GM23338 (cell line): ENCODE measurements at regions not wholly inside any gene's neighbourhood (a gene's known extent, or its start where the extent isn't known, plus 50 kb on each side); places are given as distances from the start of the nearest gene placed in this dataset.

ENCODE experiments used
- ATAC-seq: fragments of 200-7000 bp; cut with Tn5 transposase; 3 replicates; pipeline ENCODE4 v1.9.1; 2020
- DNase-seq: peaks from one replicate; pipeline ENCODE4 v3.0.0-alpha.2; 2015; ENCODE audit warnings: low spot score
- H2AFZ ChIP-seq: fragments of 200-600 bp; sonication (generic); 2 replicates; pipeline ENCODE4 v1.8.0; 2016; ENCODE audit warnings: antibody characterized with exemption, mild to moderate bottlenecking, moderate library complexity
- H3F3A ChIP-seq: fragments of 200-600 bp; sonication (generic); replicated peaks from 2 replicates; pipeline ENCODE4 v1.8.0; 2017; ENCODE audit warnings: antibody characterized with exemption, mixed run types, low read depth
- H3K27ac ChIP-seq: fragments of 200-600 bp; sonication (generic); 2 replicates; pipeline ENCODE4 v1.6.1; 2016; ENCODE audit warnings: low read depth
- H3K27me3 ChIP-seq: fragments of 200-600 bp; sonication (generic); 2 replicates; pipeline ENCODE4 v1.8.0; 2016; ENCODE audit warnings: mild to moderate bottlenecking, mixed run types, moderate library complexity; ENCODE audit not compliant: insufficient read depth
- H3K36me3 ChIP-seq: fragments of 200-600 bp; sonication (generic); 2 replicates; pipeline ENCODE4 v1.8.0; 2016; ENCODE audit warnings: mild to moderate bottlenecking; ENCODE audit not compliant: insufficient read depth
- H3K4me1 ChIP-seq: fragments of 200-600 bp; sonication (generic); 2 replicates; pipeline ENCODE4 v1.8.0; 2016; ENCODE audit warnings: mild to moderate bottlenecking, moderate library complexity; ENCODE audit not compliant: insufficient read depth
- H3K4me2 ChIP-seq: fragments of 200-600 bp; sonication (generic); 2 replicates; pipeline ENCODE4 v1.7.1; 2017; ENCODE audit warnings: mixed run types
- H3K4me3 ChIP-seq: fragments of 200-600 bp; sonication (generic); 2 replicates; pipeline ENCODE4 v1.6.1; 2016; ENCODE audit warnings: mixed run types
- H3K79me2 ChIP-seq: fragments of 200-600 bp; sonication (generic); replicated peaks from 2 replicates; pipeline ENCODE4 v1.8.0; 2017; ENCODE audit warnings: mild to moderate bottlenecking; ENCODE audit not compliant: insufficient read depth
- H3K9me2 ChIP-seq: fragments of 200-600 bp; sonication (generic); 2 replicates; pipeline ENCODE4 v1.8.0; 2017; ENCODE audit not compliant: insufficient read depth
- H4K20me1 ChIP-seq: fragments of 200-600 bp; sonication (generic); replicated peaks from 2 replicates; pipeline ENCODE4 v1.8.0; 2017; ENCODE audit warnings: mild to moderate bottlenecking; ENCODE audit not compliant: insufficient read depth
- H3K27ac Mint-ChIP-seq: 2 replicates; pipeline ENCODE4 v1.8.0; 2020; ENCODE audit warnings: inconsistent platforms, mild to moderate bottlenecking, moderate library complexity, mixed read lengths
- H3K27me3 Mint-ChIP-seq: 3 replicates; pipeline ENCODE4 v1.8.0; 2022; ENCODE audit warnings: low read depth, mild to moderate bottlenecking, moderate library complexity, mixed read lengths, inconsistent platforms; ENCODE audit not compliant: insufficient read depth, poor library complexity
- H3K36me3 Mint-ChIP-seq: 3 replicates; pipeline ENCODE4 v1.8.0; 2021; ENCODE audit warnings: low read depth, mild to moderate bottlenecking, inconsistent platforms, moderate library complexity, mixed read lengths
- H3K4me1 Mint-ChIP-seq: 3 replicates; pipeline ENCODE4 v1.8.0; 2020; ENCODE audit warnings: mild to moderate bottlenecking, inconsistent platforms, mixed read lengths
- H3K4me3 Mint-ChIP-seq: 3 replicates; pipeline ENCODE4 v1.8.0; 2021; ENCODE audit warnings: moderate library complexity, mild to moderate bottlenecking, inconsistent platforms, mixed read lengths
- H3K9me3 Mint-ChIP-seq: 3 replicates; pipeline ENCODE4 v1.8.0; 2020; ENCODE audit warnings: moderate library complexity, mild to moderate bottlenecking, inconsistent platforms, mixed read lengths
- CREB1 ChIP-seq: fragments of 250-450 bp; sonication (Bioruptor Pico); IDR thresholded peaks from 2 replicates; pipeline ENCODE4 v1.5.0; 2020; ENCODE audit warnings: low read depth, mild to moderate bottlenecking, moderate library complexity
- CTCF ChIP-seq, 2 experiments: fragments of 200-600 bp in 1 of 2; sonication (generic) in 1 of 2; conservative IDR thresholded peaks; 2 replicates each; pipeline versions ENCODE4 v1.5.1 to v1.6.1; 2016 to 2017; ENCODE audit warnings: antibody characterized with exemption in 2 of 2, low read depth in 2 of 2, mild to moderate bottlenecking in 2 of 2, moderate library complexity in 1 of 2
- ETS1 ChIP-seq: IDR thresholded peaks from 2 replicates; pipeline ENCODE4 v1.6.1; 2016; ENCODE audit warnings: antibody characterized with exemption
- EZH2 ChIP-seq: fragments of 200-600 bp; sonication (generic); IDR thresholded peaks from one replicate; pipeline ENCODE4 v1.8.0; 2017; ENCODE audit warnings: antibody characterized with exemption, mild to moderate bottlenecking, low read depth; ENCODE audit not compliant: unreplicated experiment
- EZH2phosphoT487 ChIP-seq: fragments of 200-600 bp; sonication (generic); IDR thresholded peaks from one replicate; pipeline ENCODE4 v1.8.1; 2018; ENCODE audit warnings: antibody characterized with exemption; ENCODE audit not compliant: unreplicated experiment
- JUNB ChIP-seq: IDR thresholded peaks from one replicate; pipeline ENCODE4 v1.6.1; 2016; ENCODE audit warnings: antibody characterized with exemption; ENCODE audit not compliant: unreplicated experiment
- NANOG ChIP-seq: IDR thresholded peaks from 2 replicates; pipeline ENCODE4 v1.6.1; 2016; ENCODE audit warnings: antibody characterized with exemption, borderline replicate concordance
- POLR2AphosphoS5 ChIP-seq: IDR thresholded peaks from 2 replicates; pipeline ENCODE4 v1.6.1; 2016; ENCODE audit warnings: antibody characterized with exemption, low read depth
- REST ChIP-seq: IDR thresholded peaks from one replicate; pipeline ENCODE4 v1.6.1; 2018; ENCODE audit warnings: antibody characterized with exemption; ENCODE audit not compliant: unreplicated experiment
- STAT1 ChIP-seq: IDR thresholded peaks from one replicate; pipeline ENCODE4 v1.6.1; 2016; ENCODE audit warnings: antibody characterized with exemption; ENCODE audit not compliant: unreplicated experiment
- ZNF114 ChIP-seq: fragments of 250-450 bp; sonication (Bioruptor Pico); IDR thresholded peaks from 2 replicates; pipeline ENCODE4 v1.5.0; 2020; ENCODE audit warnings: mild to moderate bottlenecking, moderate library complexity
- ZNF462 ChIP-seq: fragments of 250-450 bp; sonication (Bioruptor Pico); IDR thresholded peaks from 2 replicates; pipeline ENCODE4 v1.5.0; 2020; ENCODE audit warnings: mild to moderate bottlenecking, moderate library complexity

GRCh38 chr18:27826101-27826500, 350.8 kb downstream of the CDH2 start (continued):
- TF ChIP-seq CREB1 (CRISPR knock-in tag) (no peak), REST (no peak), ETS1 (no peak), EZH2 (no peak), NANOG (no peak), CTCF (conservative IDR thresholded peaks at IDR 0.05; ENCODE audit: low read depth in 2 of 2) (no peak), STAT1 (no peak), POLR2AphosphoS5 (no peak), JUNB (no peak), ZNF114 (CRISPR knock-in tag) (no peak)

- Mint-ChIP-seq H3K4me1 (peaks cover 9% of the 10 kb centered on the region), H3K36me3 (no peaks in the 10 kb centered on the region), H3K9me3 (peaks cover 11% of the 10 kb centered on the region), H3K27ac (no peak overlapping the region), H3K27me3 (no peaks in the 10 kb centered on the region), H3K4me3 (no peak overlapping the region)
- H2AFZ ChIP-seq, result no peak overlapping the region
- H3K4me2 ChIP-seq, result peak overlapping the region; percentile 63
- no peaks in the 10 kb centered on the region for H3F3A ChIP-seq
- H3K27ac ChIP-seq, result 0 out of 2 replicates have a peak overlapping the region, but pooled peaks have one; percentile 0
- no peaks in the 10 kb centered on the region for H3K79me2 ChIP-seq
- H4K20me1 ChIP-seq, result no peaks in the 10 kb centered on the region
- H3K27me3 ChIP-seq, result no peaks in the 10 kb centered on the region
- no peak overlapping the region for H3K4me3 ChIP-seq
- H3K36me3 ChIP-seq, result no peaks in the 10 kb centered on the region
- H3K9me2 ChIP-seq, result peaks cover 7% of the 10 kb centered on the region
- peak; percentile 44 for ATAC-seq
- H3K4me1 ChIP-seq, result peaks cover 15% of the 10 kb centered on the region
- DNase-seq, result peak; percentile 18
- TF ChIP-seq CTCF (conservative IDR thresholded peaks at IDR 0.05; ENCODE audit: low read depth in 2 of 2) (no peak), EZH2phosphoT487 (no peak), ZNF462 (no peak)
Measured at GRCh38 chr18:27825689-27826088, 351.2 kb downstream of the CDH2 start.
